Tibial artery (tissue), 4 donors: ENCODE measurements at regions not wholly inside any gene's neighbourhood (a gene's known extent, or its start where the extent isn't known, plus 50 kb on each side); places are given as distances from the start of the nearest gene placed in this dataset.

Source experiments
- DNase-seq, 2 donors: peaks; one replicate each; pipeline ENCODE4 v3.0.0-alpha.2; 2019
- H3K27ac ChIP-seq, 2 donors: fragments of 200-600 bp; sonication (generic) in 1 of 2; 1 replicate in 1 of 2; 2 replicates in 1 of 2; pipeline ENCODE4 v1.5.1; 2018 to 2019; ENCODE audit warnings: mild to moderate bottlenecking in 1 of 2
- H3K27me3 ChIP-seq, 2 donors: fragments of 200-600 bp; sonication (generic) in 1 of 2; one replicate each; pipeline versions ENCODE4 v1.5.1 to v1.6.0; 2016 to 2019
- H3K36me3 ChIP-seq, 3 donors: fragments of 200-600 bp; sonication (generic) in 2 of 3; one replicate each; pipeline ENCODE4 v1.5.1; 2016 to 2019; ENCODE audit warnings: mild to moderate bottlenecking in 2 of 3
- H3K4me1 ChIP-seq, 4 donors: fragments of 200-600 bp; sonication (generic) in 2 of 4; 1 replicate in 3 of 4; 2 replicates in 1 of 4; pipeline ENCODE4 v1.5.1; 2016 to 2019
- H3K4me3 ChIP-seq, 2 donors: fragments of 200-600 bp; sonication (generic) in 1 of 2; 1 replicate in 1 of 2; 2 replicates in 1 of 2; pipeline ENCODE4 v1.5.1; 2018 to 2019; ENCODE audit warnings: mild to moderate bottlenecking in 2 of 2
- H3K9me3 ChIP-seq, 3 donors: fragments of 200-600 bp; sonication (generic) in 1 of 3; one replicate each; pipeline ENCODE4 v1.5.1; 2016 to 2019
- intact Hi-C: fragments of 100-400 bp; cut with DNase I; formaldehyde crosslinking; loops from one replicate; pipeline ENCODE4 v1.15.0; 2023; ENCODE audit warnings: low total_unique reads
- TF ChIP-seq, protein P1 (sequence below), 2 experiments: fragments of 200-600 bp in 1 of 2; fragments of 450-650 bp in 1 of 2; IDR thresholded peaks; one replicate each; pipeline ENCODE4 v1.5.1; 2017 to 2019; ENCODE audit warnings: antibody characterized with exemption in 2 of 2, mild to moderate bottlenecking in 1 of 2, moderate library complexity in 1 of 2

DNA sequence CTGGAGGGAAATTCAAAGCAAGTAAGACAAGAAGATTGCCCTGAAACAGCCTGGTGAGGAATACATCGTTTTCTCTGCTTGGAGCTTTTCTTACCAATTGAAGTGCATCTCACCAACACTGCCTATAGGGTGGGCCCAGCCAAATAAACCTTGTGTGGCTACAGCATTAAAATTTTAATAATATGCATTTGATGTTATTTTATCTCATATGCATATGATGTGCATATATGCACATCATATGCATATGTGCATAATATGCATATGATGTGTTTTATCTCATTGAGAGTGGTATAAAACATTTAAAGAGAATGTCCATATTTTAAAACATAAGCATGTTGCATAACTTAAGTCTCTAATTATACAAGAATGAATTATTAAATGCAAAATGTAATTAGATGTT, 328.6 kb upstream of the ARID1B start:
- Histone ChIP-seq H3K9me3 (no peaks in the 10 kb centered on the region), H3K36me3 (no peaks in the 10 kb centered on the region), H3K4me3 (no peak overlapping the region), H3K27me3 (no peaks in the 10 kb centered on the region), H3K4me1 (no peaks in the 10 kb centered on the region), H3K27ac (no peak overlapping the region)
- intact Hi-C loops = no loop called here
- DNase-seq = no peak
- TF ChIP-seq, protein P1, sequence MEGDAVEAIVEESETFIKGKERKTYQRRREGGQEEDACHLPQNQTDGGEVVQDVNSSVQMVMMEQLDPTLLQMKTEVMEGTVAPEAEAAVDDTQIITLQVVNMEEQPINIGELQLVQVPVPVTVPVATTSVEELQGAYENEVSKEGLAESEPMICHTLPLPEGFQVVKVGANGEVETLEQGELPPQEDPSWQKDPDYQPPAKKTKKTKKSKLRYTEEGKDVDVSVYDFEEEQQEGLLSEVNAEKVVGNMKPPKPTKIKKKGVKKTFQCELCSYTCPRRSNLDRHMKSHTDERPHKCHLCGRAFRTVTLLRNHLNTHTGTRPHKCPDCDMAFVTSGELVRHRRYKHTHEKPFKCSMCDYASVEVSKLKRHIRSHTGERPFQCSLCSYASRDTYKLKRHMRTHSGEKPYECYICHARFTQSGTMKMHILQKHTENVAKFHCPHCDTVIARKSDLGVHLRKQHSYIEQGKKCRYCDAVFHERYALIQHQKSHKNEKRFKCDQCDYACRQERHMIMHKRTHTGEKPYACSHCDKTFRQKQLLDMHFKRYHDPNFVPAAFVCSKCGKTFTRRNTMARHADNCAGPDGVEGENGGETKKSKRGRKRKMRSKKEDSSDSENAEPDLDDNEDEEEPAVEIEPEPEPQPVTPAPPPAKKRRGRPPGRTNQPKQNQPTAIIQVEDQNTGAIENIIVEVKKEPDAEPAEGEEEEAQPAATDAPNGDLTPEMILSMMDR (IDR thresholded peaks at IDR 0.05) = no peak

DNA sequence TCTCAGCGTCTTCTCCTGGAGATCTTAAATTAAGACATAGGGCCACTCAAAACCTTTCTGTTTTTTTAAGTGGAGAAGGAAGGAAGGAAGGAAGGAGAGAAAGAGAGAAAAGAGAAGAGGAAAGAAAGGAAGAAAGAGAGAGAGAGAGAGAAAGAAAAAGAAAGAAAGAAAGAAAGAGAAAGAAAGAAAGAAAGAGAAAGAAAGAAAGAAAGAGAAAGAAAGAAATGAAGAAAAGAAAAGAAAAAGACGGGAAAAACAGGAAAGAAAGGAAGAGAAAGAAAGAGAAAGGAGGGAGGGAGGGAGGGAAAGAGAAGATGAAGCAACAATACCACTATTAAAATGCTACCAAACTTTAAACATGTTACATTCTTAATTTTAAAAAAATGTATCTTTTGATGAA, 336.5 kb upstream of the ARID1B start:
- no peak for DNase-seq
- Histone ChIP-seq H3K36me3 (no peaks in the 10 kb centered on the region), H3K4me1 (no peaks in the 10 kb centered on the region), H3K27me3 (no peaks in the 10 kb centered on the region), H3K4me3 (no peak overlapping the region), H3K9me3 (no peaks in the 10 kb centered on the region), H3K27ac (no peak overlapping the region)
- intact Hi-C loops = no loop called here
- TF ChIP-seq, protein P1 (IDR thresholded peaks at IDR 0.05) = no peak

DNA sequence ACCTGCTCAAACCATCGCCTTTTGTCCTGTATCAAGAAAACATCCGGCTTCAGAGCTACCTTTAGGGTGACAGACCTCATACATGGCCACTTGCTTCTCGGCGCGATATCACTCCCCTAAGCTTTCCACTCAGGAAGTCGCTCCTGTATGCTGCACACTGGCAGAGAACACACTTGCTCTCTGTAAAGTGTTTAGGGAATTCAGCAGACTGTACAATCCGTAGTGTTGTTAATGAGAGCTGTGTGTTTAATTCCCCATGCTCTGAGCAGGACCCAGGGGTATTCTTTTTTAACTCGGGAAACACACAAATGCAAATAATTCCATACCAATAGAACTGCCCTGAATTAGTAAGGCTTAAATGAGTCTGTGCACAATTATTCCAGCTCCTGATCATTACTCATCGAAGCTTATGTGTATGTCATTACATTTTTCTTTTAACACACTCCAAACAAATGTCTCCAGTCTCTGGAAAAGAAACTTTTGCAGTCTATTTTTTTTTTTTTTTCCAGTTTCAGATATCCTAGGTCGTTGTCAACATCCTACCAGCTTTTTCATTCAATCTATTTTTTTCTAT, 338.7 kb upstream of the ARID1B start:
- Histone ChIP-seq H3K4me1 (no peaks in the 10 kb centered on the region), H3K4me3 (no peak overlapping the region), H3K9me3 (no peaks in the 10 kb centered on the region), H3K36me3 (no peaks in the 10 kb centered on the region), H3K27me3 (no peaks in the 10 kb centered on the region), H3K27ac (no peak overlapping the region)
- TF ChIP-seq, protein P1 (IDR thresholded peaks at IDR 0.05) = no peak
- no peak for DNase-seq
- intact Hi-C loops = no loop called here

DNA sequence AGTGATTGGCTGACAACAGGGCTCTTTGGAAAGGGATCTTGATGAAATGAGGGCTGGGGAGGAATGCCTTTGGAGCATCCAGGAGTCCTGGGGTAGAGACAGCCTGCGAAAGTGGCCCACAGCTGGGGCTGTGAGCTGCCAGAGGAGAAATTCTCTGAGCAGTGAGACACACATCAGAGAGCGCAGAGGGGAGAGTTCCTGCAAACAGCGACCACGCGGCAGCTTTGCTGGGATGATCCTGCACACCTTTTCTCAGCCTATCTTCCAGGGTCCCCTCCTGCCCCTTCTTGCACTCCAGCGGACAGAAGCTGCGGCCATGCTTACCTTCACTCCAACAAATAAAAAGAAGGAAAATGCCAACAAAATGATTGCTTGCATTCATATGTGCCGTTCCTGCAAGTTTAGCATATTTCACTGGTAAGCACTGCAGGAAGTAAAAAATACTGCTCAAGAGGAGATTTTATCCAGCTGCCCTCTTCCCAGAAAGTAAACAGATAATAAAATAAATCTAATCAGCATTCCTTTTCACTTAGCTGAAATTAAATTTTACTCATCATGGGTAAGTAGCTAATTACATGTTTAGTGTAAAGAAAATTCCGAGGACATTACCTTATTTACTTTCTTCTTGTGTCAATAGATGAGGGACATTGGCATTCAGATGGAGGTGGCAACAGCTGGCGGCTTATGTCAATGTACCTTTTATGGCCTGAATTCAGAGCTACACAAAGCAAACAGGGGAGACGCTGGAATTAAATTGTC, 339.9 kb upstream of the ARID1B start:
- TF ChIP-seq, protein P1 (IDR thresholded peaks at IDR 0.05) = no peak
- no peaks in the 10 kb centered on the region for H3K9me3 ChIP-seq

DNA sequence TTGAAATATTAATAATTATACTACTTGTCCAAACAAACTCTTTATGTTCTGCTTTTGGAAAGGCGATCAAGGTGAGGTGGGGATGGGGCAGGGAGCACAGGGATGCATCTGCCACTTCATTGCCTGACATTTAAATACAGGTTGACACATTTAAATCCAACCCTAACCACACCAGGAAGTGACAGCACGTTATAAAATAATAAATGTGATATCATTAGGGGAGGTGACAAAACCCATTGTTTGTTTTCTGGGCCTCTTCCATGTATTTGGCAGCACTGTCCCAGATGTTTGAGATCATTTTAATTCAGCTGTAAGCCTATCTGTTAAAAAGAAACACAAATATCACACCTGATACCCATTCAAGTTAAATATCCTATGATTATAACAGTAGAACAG, 342.4 kb upstream of the ARID1B start:
- DNase-seq = no peak
- H3K4me1 ChIP-seq = no peaks in the 10 kb centered on the region
- H3K27me3 ChIP-seq = no peaks in the 10 kb centered on the region
- H3K36me3 ChIP-seq = no peaks in the 10 kb centered on the region
- H3K9me3 ChIP-seq = no peaks in the 10 kb centered on the region
- no peak overlapping the region for H3K27ac ChIP-seq
- intact Hi-C loops = no loop called here
- TF ChIP-seq, protein P1 (IDR thresholded peaks at IDR 0.05) = no peak
- no peak overlapping the region for H3K4me3 ChIP-seq

More for the DNA sequence above, 339.9 kb upstream of the ARID1B start:
- Histone ChIP-seq H3K36me3 (no peaks in the 10 kb centered on the region), H3K27me3 (no peaks in the 10 kb centered on the region), H3K4me1 (no peaks in the 10 kb centered on the region), H3K27ac (no peak overlapping the region), H3K4me3 (no peak overlapping the region)
- DNase-seq = no peak
- intact Hi-C loops = no loop called here
